ENCODE measurements at regions not wholly inside any gene's neighbourhood (a gene's known extent, or its start where the extent isn't known, plus 50 kb on each side); places are given as distances from the start of the nearest gene placed in this dataset.

DNA sequence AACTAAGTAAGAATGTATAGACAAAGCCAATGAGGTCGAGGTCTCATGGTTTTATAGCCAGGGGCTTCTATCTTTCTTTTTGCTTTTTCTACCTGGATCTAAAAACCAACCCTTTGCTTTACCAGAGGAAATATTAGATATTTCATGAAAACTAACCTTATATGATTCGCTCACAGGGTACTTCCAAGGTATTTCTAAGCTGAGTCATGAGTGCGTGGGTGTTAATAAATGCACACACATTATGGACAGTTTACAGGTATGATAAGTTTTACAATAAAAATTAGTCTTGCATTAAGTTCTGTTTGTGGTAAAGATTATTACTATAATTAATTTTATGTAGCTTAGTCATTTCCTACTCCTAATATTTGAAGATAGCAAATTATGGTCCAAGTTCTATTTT, 217.2 kb downstream of the CHRM3 start:
- BruUV-seq (replicated peaks): no TSS peak
- Histone ChIP-seq H3K4me1 (ENCODE audit: control insufficient read depth, insufficient read depth, low read length) (no peaks in the 10 kb centered on the region), H3K36me3 (ENCODE audit: control insufficient read depth, insufficient read depth, low read length) (no peaks in the 10 kb centered on the region), H3K4me3 (ENCODE audit: low read depth in 2 of 2, low read length in 2 of 2) (no peak overlapping the region), H3K27ac (ENCODE audit: low read length) (no peak overlapping the region), H3K27me3 (ENCODE audit: control insufficient read depth, insufficient read depth, low read length) (no peaks in the 10 kb centered on the region), H3K9me3 (ENCODE audit: control insufficient read depth, insufficient read depth, low read depth, low read length) (peaks cover 4% of the 10 kb centered on the region; the same call in 1 of the 2 replicates)
- in situ Hi-C loops (cut with HindIII; ENCODE audit: low pct_unique_long_range_greater_than_20kb, low sequenced_read_pairs) (no loop called here), intact Hi-C loops (cut with micrococcal nuclease; ENCODE audit: unreplicated experiment) (no loop called here)
- ChIA-PET CTCF (no interaction called here), POLR2A (no interaction called here)
- ATAC-seq (no peak), DNase-seq (ENCODE audit: low read depth, low spot score) (no peak)
- TF ChIP-seq REST (IDR thresholded peaks at IDR 0.05; ENCODE audit: insufficient read depth in 1 of 2, low read depth in 2 of 2, low read length in 1 of 2): no peak
- TF ChIP-seq, protein P1, sequence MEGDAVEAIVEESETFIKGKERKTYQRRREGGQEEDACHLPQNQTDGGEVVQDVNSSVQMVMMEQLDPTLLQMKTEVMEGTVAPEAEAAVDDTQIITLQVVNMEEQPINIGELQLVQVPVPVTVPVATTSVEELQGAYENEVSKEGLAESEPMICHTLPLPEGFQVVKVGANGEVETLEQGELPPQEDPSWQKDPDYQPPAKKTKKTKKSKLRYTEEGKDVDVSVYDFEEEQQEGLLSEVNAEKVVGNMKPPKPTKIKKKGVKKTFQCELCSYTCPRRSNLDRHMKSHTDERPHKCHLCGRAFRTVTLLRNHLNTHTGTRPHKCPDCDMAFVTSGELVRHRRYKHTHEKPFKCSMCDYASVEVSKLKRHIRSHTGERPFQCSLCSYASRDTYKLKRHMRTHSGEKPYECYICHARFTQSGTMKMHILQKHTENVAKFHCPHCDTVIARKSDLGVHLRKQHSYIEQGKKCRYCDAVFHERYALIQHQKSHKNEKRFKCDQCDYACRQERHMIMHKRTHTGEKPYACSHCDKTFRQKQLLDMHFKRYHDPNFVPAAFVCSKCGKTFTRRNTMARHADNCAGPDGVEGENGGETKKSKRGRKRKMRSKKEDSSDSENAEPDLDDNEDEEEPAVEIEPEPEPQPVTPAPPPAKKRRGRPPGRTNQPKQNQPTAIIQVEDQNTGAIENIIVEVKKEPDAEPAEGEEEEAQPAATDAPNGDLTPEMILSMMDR (IDR thresholded peaks at IDR 0.05): no peak
- no peak for TF ChIP-seq SIN3A (IDR thresholded peaks at IDR 0.05; ENCODE audit: borderline replicate concordance, insufficient read depth, low read depth, low read length)
- no peak for TF ChIP-seq POLR2AphosphoS5 (IDR thresholded peaks at IDR 0.05; ENCODE audit: low read depth, low read length)
- no peak for TF ChIP-seq TCF7L2 (IDR thresholded peaks at IDR 0.05; ENCODE audit: low read depth, low read length)

DNA sequence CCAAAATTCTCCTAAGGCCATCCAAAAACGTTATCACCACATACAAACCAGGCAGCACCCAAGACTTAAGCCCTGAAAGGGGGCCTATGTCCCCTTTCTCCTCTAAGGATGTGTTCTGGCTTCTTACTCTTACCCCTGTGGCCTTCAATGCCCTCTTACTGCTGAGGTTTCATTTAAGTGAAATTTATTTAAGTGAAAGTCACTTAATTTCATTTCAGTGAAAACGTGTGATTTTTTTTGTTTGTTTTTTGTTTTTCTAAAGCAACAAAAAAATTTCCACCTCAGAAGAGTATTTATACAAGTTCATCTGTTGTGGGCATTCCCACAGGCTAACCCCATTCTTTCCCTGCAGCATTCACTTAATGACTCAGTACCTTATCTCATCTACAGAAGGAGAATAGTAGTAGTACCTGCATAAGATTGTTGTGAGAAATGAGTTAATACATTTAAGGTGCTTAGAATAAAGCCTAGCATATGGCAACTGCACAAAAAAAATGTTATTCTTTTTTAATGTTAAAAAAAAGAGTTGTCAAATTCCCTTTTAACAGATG, 220.6 kb downstream of the CHRM3 start:
- in situ Hi-C loops (cut with HindIII; ENCODE audit: low pct_unique_long_range_greater_than_20kb, low sequenced_read_pairs) (no loop called here), intact Hi-C loops (cut with micrococcal nuclease; ENCODE audit: unreplicated experiment) (no loop called here)
- Histone ChIP-seq H3K4me3 (ENCODE audit: low read depth in 2 of 2, low read length in 2 of 2) (no peak overlapping the region), H3K4me1 (ENCODE audit: control insufficient read depth, insufficient read depth, low read length) (no peaks in the 10 kb centered on the region), H3K27me3 (ENCODE audit: control insufficient read depth, insufficient read depth, low read length) (no peaks in the 10 kb centered on the region), H3K36me3 (ENCODE audit: control insufficient read depth, insufficient read depth, low read length) (no peaks in the 10 kb centered on the region), H3K27ac (ENCODE audit: low read length) (no peak overlapping the region), H3K9me3 (ENCODE audit: control insufficient read depth, insufficient read depth, low read depth, low read length) (peaks cover 4% of the 10 kb centered on the region; the same call in 1 of the 2 replicates)
- DNase-seq (ENCODE audit: low read depth, low spot score) (no peak), ATAC-seq (no peak)
- BruUV-seq (replicated peaks): no TSS peak
- ChIA-PET POLR2A (no interaction called here), CTCF (no interaction called here)
- no peak for TF ChIP-seq SIN3A (IDR thresholded peaks at IDR 0.05; ENCODE audit: borderline replicate concordance, insufficient read depth, low read depth, low read length)
- no peak for TF ChIP-seq REST (IDR thresholded peaks at IDR 0.05; ENCODE audit: insufficient read depth in 1 of 2, low read depth in 2 of 2, low read length in 1 of 2)
- TF ChIP-seq, protein P1 (IDR thresholded peaks at IDR 0.05): no peak
- TF ChIP-seq TCF7L2 (IDR thresholded peaks at IDR 0.05; ENCODE audit: low read depth, low read length): no peak
- no peak for TF ChIP-seq POLR2AphosphoS5 (IDR thresholded peaks at IDR 0.05; ENCODE audit: low read depth, low read length)
